HG03159 (cell line): ENCODE measurements at regions not wholly inside any gene's neighbourhood (a gene's known extent, or its start where the extent isn't known, plus 50 kb on each side); places are given as distances from the start of the nearest gene placed in this dataset.

Source experiments
- ATAC-seq: cut with Tn5 transposase; IDR thresholded peaks from one replicate; pipeline ENCODE4 v1.9.1; 2021; ENCODE audit warnings: mild to moderate bottlenecking, moderate library complexity; ENCODE audit not compliant: unreplicated experiment

- no peak for ATAC-seq
Measured at GRCh38 chr5:57858905-57859304, 376.3 kb upstream of the ACTBL2 start.

GRCh38 chr5:57857696-57858095, 375.1 kb upstream of the ACTBL2 start:
- no peak for ATAC-seq

GRCh38 chr5:57855831-57856230, 373.2 kb upstream of the ACTBL2 start:
- no peak for ATAC-seq

- ATAC-seq = no peak
Measured at GRCh38 chr5:57853929-57854697, 371.5 kb upstream of the ACTBL2 start.

GRCh38 chr5:57850109-57850508, 367.5 kb upstream of the ACTBL2 start:
- no peak for ATAC-seq

GRCh38 chr5:57845025-57845424, 362.4 kb upstream of the ACTBL2 start:
- no peak for ATAC-seq

GRCh38 chr5:57844410-57844809, 361.8 kb upstream of the ACTBL2 start:
- ATAC-seq = no peak

GRCh38 chr5:57843059-57843367, 360.4 kb upstream of the ACTBL2 start:
- ATAC-seq = no peak

GRCh38 chr5:57842364-57843058, 359.9 kb upstream of the ACTBL2 start:
- ATAC-seq = no peak

- ATAC-seq = no peak
Measured at GRCh38 chr5:57841676-57842363, 359.2 kb upstream of the ACTBL2 start.

GRCh38 chr5:57839437-57840079, 356.9 kb upstream of the ACTBL2 start:
- ATAC-seq = no peak

- no peak for ATAC-seq
Measured at GRCh38 chr5:57839025-57839424, 356.4 kb upstream of the ACTBL2 start.

GRCh38 chr5:57836921-57837320, 354.3 kb upstream of the ACTBL2 start:
- ATAC-seq = no peak

- no peak for ATAC-seq
Measured at GRCh38 chr5:57836331-57836730, 353.7 kb upstream of the ACTBL2 start.

GRCh38 chr5:57834829-57835608, 352.4 kb upstream of the ACTBL2 start:
- ATAC-seq = no peak

- no peak for ATAC-seq
Measured at GRCh38 chr5:57833489-57833888, 350.9 kb upstream of the ACTBL2 start.

GRCh38 chr5:57832875-57833274, 350.3 kb upstream of the ACTBL2 start:
- no peak for ATAC-seq

GRCh38 chr5:57831932-57832331, 349.3 kb upstream of the ACTBL2 start:
- ATAC-seq = no peak

- no peak for ATAC-seq
Measured at GRCh38 chr5:57831090-57831489, 348.5 kb upstream of the ACTBL2 start.

- no peak for ATAC-seq
Measured at GRCh38 chr5:57828221-57828620, 345.6 kb upstream of the ACTBL2 start.
